Uterus (tissue), 2 donors: ENCODE measurements at regions not wholly inside any gene's neighbourhood (a gene's known extent, or its start where the extent isn't known, plus 50 kb on each side); places are given as distances from the start of the nearest gene placed in this dataset.

Source experiments
- CTCF ChIP-seq, 4 experiments: fragments of 200-600 bp in 2 of 4; fragments of 450-650 bp in 2 of 4; sonication (generic) in 2 of 4; IDR thresholded peaks; one replicate each; pipeline ENCODE4 v1.5.1; 2016 to 2019; ENCODE audit warnings: antibody characterized with exemption in 4 of 4, mild to moderate bottlenecking in 2 of 4, moderate library complexity in 1 of 4
- POLR2A ChIP-seq, 2 donors: fragments of 450-650 bp; IDR thresholded peaks; one replicate each; pipeline ENCODE4 v1.6.1; 2016; ENCODE audit warnings: antibody characterized with exemption in 2 of 2, mild to moderate bottlenecking in 1 of 2, moderate library complexity in 1 of 2

DNA sequence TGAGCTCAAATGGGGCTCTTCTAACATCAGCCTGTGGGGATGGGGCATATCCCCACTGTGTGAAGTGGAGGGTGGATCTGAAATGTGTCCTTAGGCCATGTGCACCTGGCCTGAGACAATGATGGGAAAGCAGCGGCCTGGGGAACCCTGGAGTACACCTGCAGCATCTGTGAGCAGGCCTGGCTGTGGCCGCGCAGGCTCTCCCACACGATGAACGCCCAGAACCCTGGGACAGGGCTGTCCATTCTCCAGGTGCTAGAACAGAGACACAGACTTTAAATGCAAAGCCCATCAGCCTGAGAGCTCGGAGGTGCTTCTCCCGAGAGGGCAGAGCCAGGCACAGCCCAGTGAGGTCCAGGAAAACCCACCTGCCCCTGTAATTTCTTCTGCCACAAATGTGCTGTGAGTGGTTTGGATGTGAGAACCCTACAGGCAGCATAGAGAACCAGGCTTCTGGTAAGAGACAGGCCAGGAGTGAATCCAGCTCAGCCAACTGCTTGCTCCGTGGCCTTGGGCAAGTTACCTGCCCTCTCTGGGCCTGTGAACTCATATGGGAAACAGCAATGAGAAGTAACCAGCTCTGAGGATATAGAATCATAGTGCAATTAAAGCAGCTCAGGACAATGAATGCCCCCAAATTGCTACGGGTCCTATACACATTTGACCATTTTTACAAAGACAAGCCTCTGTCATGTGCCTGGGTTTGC, 167.9 kb downstream of the SHANK2 start:
- TF ChIP-seq CTCF (IDR thresholded peaks at IDR 0.05) (no peak), POLR2A (IDR thresholded peaks at IDR 0.05) (no peak)
